ENCODE measurements at regions not wholly inside any gene's neighbourhood (a gene's known extent, or its start where the extent isn't known, plus 50 kb on each side); places are given as distances from the start of the nearest gene placed in this dataset.

- peak; percentile 80 for DNase-seq
These were observed 110.7 kb upstream of the RAD23B start for GRCh38 chr9:107172160-107172978.

- DNase-seq, result no peak
These were observed 110.1 kb upstream of the RAD23B start for GRCh38 chr9:107172979-107173347.

DNA sequence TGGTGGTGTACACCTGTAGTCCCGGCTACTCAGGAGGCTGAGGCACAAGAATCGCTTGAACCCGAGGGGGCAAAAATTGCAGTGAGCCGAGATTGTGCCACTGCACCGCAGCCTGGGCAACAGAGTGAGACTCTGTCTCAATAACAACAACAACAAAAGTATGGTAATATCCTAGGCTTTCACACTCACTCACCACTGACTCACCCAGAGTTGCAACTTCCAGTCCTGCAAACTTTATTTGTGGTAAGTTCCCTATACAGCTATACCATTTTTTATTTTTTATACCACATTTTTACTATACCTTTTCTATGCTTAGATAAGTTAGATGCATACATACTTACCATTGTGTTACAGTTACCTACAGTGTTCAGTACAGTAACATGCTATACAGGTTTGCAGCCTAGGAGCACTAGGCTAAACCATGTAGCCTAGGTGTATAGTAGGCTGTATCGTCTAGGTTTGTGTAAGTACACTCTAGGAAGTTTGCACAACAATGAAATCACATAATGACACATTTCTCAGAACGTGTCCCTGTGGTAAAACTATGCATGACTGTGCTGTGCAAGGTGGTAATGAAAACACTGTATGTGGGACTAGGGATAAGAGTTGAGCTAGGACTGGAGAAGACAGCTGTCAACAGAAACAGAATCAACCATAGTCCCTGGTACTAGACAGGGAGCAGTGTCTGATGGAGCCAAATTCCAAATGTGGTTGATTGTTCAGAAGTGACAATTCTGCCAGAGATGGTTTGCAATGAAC lies 109.5 kb upstream of the RAD23B start:
- no peak for DNase-seq

- DNase-seq, result peak; percentile 46
These were observed 108.6 kb upstream of the RAD23B start for GRCh38 chr9:107174441-107174840.

GRCh38 chr9:107175041-107175440 lies 108.0 kb upstream of the RAD23B start:
- DNase-seq, result no peak

DNA sequence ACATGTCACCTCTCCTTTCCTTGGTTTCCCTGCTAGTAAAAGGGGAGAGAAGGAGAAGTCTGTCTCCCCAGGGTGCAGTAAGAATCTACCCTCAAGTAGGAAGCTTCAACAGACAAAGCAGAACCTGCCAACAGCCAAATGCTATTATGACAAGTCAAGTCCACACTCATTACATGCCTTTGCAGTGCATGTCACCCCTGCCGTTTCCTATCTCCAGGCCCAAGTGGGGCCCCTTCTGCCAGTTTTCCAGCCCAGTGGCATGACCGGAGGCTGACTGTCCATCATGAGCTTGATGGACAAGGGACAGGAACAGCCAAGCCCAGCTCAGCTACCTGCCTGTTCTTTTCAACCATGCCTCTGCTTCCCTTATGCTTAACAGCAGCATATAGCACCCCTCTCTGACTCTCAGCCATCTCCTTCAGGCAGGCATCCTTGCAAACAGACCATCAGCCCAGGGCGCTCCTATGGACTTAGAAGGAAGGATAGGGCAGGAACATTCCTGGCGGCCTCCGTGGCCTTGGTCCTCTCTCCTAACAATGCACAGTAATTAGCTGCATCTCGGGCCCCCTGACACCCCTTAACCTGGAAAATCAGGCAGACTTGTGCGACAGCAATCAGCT lies 107.2 kb upstream of the RAD23B start:
- DNase-seq, result no peak

DNA sequence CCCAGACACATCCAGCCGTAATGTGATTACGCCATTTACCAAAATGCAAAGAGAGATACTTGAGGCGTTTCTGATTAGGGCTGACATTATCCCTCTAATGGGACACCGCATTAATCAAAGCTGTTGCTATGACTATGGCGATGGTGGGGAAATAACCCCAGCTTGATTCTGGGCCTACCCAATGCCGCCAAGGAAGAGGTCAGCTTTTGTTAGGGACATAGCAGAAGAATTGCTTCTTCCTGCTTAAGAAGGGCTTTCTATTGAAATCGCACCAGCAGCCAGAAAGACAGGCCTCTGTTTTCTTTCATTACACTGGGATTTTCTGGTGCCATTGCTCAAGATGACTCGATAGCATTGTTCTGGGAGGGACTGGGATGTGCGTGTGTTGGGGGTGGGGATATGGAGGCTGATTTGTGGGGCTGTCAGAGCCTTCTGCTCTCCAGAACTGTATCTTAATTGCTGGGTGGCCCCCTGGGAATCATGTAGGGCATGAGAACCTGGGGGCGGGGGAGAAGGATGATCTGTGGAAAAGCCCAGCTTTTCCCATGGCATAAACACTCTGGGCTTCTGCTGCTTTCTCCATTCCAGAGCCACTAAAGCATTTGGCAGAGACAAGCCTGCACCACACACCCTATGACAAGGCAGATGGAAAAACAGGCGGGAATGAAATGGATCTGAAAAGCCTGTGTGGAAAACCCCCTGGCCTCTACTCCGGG lies 106.5 kb upstream of the RAD23B start:
- DNase-seq, result peak; percentile 85

DNA sequence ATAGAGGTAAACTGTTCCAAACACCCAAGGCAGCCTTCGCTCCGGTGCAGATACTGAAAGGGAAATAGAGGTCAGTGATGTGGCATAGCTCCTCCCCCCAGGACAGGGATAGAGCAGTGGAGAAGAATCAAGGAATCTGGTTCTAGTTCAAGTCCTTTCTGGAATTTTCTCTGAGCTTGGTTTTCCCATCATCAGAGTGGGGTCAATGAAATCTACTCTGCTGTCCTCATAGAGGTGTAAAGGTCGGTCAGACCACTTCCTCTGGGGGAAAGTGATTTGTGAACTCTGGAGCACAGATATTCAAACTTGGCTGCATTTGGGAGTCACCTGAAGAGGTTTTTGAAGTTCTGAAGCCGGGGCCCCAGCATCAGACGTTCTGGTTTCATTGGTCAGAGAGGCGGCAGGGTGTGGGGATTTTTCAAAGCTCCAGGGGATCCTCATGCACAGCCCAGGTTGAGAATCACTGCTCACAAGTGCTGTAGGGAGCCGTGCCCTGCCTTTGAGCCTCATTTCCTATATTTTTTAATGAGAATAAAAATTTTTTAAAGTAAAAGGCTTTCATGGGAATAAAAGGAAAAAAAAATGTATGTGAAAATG lies 105.7 kb upstream of the RAD23B start:
- no peak for DNase-seq

- DNase-seq, result no peak
These were observed 105.2 kb upstream of the RAD23B start for GRCh38 chr9:107177857-107178256.

- DNase-seq, result no peak
These were observed 104.8 kb upstream of the RAD23B start for GRCh38 chr9:107178293-107178692.

GRCh38 chr9:107180206-107180605 lies 102.9 kb upstream of the RAD23B start:
- no peak for DNase-seq

GRCh38 chr9:107183176-107183575 lies 99.9 kb upstream of the RAD23B start:
- no peak for DNase-seq

GRCh38 chr9:107188376-107188775 lies 94.7 kb upstream of the RAD23B start:
- DNase-seq, result no peak

- DNase-seq, result peak; percentile 67
These were observed 92.8 kb upstream of the RAD23B start for GRCh38 chr9:107190061-107190935.

DNA sequence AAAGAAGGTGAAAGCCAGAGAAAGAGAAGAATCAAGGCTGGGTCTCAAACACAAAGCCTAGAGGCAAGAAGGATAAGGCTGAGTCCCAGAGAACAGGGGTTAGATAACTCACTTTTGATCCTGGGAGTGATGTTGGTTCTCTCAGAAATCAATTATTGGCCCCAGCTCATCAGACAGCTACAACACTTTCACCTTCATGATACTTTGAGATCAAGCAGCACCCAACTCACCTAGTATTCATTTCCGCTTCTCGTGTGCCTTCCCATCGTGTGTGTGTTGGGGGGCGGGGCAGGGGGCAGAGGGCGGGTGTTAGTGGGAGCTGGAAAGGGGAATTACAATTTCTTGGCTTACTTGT lies 92.2 kb upstream of the RAD23B start:
- no peak for DNase-seq

DNA sequence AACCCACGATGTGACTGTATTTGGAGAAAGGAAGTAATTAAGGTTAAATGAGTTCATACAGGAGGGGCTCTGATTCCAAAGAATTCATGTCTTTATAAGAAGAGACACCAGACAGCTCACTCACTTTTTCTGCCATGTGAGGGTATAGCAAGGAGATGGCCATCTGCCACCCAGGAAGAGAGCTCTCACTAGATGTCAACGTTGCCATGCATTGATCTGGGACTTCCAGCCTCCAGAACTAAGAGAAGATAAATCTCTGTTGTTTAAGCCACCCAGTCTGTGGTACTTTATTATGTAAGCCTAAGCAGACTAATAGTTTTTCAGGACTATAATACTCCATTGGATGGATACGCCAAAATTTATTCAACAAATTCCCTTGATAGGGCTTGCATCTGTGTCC lies 89.8 kb upstream of the RAD23B start:
- no peak for DNase-seq

DNA sequence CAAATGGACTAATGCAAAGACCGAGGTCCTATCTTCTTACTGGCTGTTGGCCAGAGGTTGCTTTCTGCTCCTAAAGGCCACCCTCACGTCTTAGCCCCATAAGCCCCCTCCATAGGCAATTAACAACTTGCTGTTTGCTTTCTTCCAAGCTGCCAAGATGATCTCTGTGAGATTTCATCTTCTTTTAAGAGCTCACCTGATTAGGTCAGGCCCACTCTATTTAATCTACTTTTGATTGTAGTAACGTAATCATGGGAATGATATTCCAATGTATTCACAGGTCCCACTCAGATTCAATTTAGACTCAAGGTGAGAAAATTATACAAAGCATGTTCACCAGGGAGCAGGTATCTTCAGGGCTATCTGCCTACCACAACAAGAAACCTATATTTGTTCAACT lies 84.4 kb upstream of the RAD23B start:
- no peak for DNase-seq

DNA sequence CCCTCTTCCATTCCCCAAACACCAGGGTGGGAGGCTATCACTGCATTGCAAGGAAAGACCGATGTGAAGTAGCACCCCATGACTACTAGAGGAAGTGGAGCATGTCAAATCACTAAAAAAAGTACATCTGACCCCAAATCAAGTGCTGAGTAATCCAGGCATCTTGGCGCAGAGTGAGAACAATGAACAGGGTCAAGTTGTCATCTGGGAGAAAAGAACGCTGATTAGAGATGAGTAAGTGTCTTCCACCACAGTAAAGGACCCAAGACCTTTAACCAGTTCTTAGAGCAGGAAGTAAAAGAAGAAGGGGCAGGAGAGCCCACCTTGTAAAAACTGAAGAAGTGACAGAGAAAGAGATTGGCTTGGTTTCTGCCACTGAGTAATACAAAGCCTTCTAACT lies 75.0 kb upstream of the RAD23B start:
- peak; percentile 30 for DNase-seq

GRCh38 chr9:107210775-107211174 lies 72.3 kb upstream of the RAD23B start:
- DNase-seq, result no peak

GRCh38 chr9:107211284-107211923 lies 71.7 kb upstream of the RAD23B start:
- no peak for DNase-seq

- DNase-seq, result no peak
These were observed 70.5 kb upstream of the RAD23B start for GRCh38 chr9:107212613-107213012.
